Right renal pelvis (tissue), 4 donors: ENCODE measurements at regions not wholly inside any gene's neighbourhood (a gene's known extent, or its start where the extent isn't known, plus 50 kb on each side); places are given as distances from the start of the nearest gene placed in this dataset.
"Not testable (repeated sequence)": the region's sequence is repeated elsewhere in the genome, so short reads cannot be mapped to it uniquely, and the experiment has no call there.

Experiments
- DNase-seq, 4 donors: peaks; one replicate each; pipeline ENCODE4 v3.0.0-alpha.2; 2013; ENCODE audit warnings: low read depth in 4 of 4, low spot score in 3 of 4, missing footprints in 1 of 4

GRCh38 chr12:29901585-29901984, 117.8 kb upstream of the TMTC1 start:
- DNase-seq, result no peak

DNA sequence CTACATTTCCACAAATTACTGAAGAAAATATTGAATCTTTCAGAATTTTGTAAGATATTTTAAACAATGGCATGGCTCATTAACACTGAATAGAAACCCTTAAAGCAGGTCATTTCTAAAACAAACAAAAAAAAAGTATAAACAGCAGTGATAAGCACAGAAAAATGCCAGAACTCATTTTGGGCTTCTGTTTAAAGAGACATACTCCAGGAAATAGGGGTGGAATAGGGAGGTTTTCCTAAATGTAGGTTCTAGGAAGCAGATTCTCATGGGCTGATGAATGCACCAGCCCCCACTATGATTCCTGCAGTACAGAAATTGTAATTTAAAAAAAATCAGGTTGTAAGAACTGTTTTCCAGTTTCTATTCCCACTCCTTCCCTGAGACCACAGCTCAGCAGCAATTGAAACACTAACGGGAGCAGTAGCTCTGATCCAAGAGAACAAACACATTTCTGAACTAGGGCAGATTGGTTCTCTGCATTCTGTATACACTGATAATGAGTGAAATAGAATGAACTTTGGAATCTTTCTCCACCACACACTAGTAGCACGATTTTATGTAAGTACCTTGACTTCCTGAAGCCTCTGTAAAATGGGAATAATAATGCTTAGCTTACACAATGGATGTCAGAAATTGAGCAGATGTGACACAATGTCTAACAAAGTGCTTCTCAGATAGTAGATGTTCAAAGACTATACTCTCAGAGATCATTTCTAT, 115.6 kb upstream of the TMTC1 start:
- no peak for DNase-seq

- DNase-seq, result no peak
Measured at GRCh38 chr12:29895966-29896365, 112.2 kb upstream of the TMTC1 start.

DNA sequence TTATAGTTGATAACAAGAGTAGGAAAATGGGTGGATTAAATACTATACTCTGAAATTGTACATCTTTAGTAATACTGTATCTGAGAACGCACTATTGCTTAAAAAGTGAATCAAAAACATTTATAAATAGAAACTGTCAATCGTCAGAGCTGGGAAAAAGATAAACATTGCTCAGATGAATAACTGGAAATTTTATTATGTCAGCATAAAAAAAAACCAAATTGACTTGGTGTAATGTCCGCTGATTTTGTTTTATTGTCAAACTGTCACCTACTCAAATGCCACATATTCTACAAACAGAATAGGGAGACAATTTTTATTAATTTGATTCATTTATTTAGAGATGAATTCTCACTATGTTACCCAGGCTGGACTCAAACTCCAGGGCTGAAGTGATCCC, 109.3 kb upstream of the TMTC1 start:
- no peak for DNase-seq

DNA sequence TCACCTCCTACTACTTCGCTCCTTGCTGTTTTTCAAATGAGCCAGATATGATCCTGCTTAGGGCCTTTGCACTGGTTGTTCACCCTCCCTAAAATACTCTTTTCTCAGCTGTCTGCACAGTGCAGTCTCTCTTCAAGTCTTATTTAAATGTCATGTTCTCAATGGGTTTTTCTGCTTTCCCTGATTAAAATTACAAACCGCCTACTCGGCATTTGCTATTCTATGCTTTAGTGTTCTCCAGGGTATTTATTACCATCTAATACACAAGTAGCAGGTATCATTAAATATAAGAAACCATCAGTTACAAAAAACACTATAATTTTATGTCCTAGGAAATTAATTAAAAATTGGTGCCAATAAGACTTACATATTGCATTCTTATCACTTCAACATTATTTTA, 108.0 kb upstream of the TMTC1 start:
- DNase-seq, result no peak

DNA sequence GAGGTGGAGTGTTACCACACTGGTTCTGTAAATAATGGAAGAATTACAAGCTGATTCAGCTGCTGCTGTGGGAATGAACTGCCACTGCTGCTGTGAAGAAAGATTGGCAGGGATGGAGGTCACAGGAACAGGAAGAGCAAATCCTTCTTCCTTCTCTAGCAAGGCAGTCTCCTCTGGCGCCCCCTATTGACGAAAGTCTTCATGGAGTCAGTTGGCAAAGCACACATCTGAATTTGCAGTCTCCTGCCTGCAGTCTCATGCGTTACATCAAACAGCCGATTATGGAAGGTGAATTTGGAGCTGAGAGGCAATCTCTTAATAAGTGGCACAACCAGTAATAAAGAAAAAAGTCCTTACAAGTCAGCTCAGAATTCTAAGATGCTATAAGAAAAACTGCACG, 106.0 kb upstream of the TMTC1 start:
- no peak for DNase-seq

GRCh38 chr12:29888777-29889176, 105.0 kb upstream of the TMTC1 start:
- DNase-seq, result no peak

- not testable (repeated sequence) for DNase-seq
Measured at GRCh38 chr12:29884957-29885356, 101.2 kb upstream of the TMTC1 start.

- no peak for DNase-seq
Measured at GRCh38 chr12:29883941-29884554, 100.3 kb upstream of the TMTC1 start.

GRCh38 chr12:29883525-29883924, 99.8 kb upstream of the TMTC1 start:
- DNase-seq, result no peak

DNA sequence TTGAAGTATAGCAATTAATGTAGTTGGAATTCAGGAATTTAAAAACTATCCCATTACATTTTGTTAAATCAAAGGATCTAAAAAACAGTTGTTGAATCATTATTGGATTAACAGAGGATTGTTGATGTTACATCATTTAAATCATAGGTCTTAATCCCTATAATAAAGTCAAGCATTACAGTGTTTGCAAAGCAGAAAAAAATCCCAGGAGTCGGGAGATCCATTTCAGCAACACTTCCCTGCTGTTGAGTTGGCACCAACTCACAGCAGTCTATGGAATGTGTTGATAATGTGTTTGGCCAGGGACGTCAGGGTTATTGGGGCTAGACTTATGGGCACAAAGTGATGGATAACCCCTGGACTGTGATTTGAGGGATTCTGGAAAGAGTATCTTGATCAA, 99.1 kb upstream of the TMTC1 start:
- DNase-seq, result no peak

DNA sequence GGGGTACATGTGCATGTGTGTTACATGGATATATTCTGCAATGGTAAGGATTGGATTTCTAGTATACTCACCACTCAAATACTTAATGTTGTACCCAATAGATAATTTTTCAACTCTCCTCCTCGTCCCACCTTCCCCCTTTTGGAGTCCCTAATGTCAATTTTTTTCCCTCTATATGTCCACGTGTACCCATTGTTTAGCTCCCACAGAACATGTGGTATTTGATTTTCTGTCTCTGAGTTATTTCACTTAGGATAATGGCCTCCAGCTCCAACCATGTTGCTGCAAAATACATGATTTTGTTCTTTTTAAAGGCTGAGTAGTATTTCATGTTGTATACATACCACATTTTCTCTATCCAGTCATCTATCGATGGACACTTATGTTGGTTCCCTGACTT, 97.2 kb upstream of the TMTC1 start:
- DNase-seq, result no peak

GRCh38 chr12:29879606-29880308, 96.0 kb upstream of the TMTC1 start:
- no peak for DNase-seq

DNA sequence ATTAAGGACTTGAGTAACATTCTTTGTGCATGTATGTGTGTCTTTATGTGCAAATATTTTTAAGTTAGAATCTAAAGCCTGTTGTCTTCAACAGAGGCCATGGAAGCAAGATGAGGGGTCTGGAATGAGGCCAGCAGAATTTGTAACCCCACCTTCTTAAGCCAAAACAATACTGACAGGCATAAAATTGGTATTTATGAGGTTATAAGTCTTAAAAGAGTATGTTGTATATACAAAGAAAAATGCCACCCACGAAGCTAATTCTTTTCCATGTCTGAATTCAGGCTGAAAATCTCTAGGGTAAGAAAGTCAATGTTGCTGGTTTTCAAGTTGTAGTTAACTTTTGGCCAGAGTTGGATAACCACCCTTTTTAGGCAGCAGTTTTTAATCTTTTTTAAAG, 86.2 kb upstream of the TMTC1 start:
- DNase-seq, result peak in 2 of 4 donors; percentile 20 to 28

- DNase-seq, result no peak
Measured at GRCh38 chr12:29867823-29868222, 84.1 kb upstream of the TMTC1 start.

DNA sequence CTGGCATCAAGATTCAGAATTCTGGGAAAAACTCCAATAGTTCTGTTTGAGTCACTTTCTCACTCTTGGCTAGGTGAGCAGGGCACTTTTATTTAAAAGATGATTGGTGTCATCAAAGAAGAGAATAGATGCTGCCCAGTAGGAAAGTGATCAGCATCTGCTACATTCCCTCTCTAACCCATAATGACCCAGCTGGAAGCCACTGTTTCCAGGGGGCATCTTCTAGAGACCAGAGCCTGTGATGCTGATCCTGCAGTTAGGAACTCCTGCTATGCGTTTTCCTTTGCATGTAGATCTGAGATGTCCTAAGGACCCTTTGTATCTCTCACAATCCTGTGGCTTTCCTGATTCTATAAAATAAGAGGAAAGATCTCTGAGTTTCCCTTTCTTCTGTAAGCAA, 79.9 kb upstream of the TMTC1 start:
- DNase-seq, result no peak

GRCh38 chr12:29858270-29858786, 74.6 kb upstream of the TMTC1 start:
- DNase-seq, result no peak

- DNase-seq, result no peak
Measured at GRCh38 chr12:29847246-29847645, 63.5 kb upstream of the TMTC1 start.

- DNase-seq, result no peak
Measured at GRCh38 chr12:29844667-29845066, 60.9 kb upstream of the TMTC1 start.

GRCh38 chr12:29843036-29843435, 59.3 kb upstream of the TMTC1 start:
- no peak for DNase-seq

GRCh38 chr12:29838768-29839167, 55.0 kb upstream of the TMTC1 start:
- no peak for DNase-seq
